GM12872 (cell line): ENCODE measurements at regions not wholly inside any gene's neighbourhood (a gene's known extent, or its start where the extent isn't known, plus 50 kb on each side); places are given as distances from the start of the nearest gene placed in this dataset.

Experiments used
- TF ChIP-seq, protein P1 (sequence below): IDR thresholded peaks from 3 replicates; pipeline ENCODE4 v1.5.1; 2011; ENCODE audit warnings: low read depth, mild to moderate bottlenecking, low read length, moderate library complexity; ENCODE audit not compliant: insufficient read depth

- TF ChIP-seq, protein P1, sequence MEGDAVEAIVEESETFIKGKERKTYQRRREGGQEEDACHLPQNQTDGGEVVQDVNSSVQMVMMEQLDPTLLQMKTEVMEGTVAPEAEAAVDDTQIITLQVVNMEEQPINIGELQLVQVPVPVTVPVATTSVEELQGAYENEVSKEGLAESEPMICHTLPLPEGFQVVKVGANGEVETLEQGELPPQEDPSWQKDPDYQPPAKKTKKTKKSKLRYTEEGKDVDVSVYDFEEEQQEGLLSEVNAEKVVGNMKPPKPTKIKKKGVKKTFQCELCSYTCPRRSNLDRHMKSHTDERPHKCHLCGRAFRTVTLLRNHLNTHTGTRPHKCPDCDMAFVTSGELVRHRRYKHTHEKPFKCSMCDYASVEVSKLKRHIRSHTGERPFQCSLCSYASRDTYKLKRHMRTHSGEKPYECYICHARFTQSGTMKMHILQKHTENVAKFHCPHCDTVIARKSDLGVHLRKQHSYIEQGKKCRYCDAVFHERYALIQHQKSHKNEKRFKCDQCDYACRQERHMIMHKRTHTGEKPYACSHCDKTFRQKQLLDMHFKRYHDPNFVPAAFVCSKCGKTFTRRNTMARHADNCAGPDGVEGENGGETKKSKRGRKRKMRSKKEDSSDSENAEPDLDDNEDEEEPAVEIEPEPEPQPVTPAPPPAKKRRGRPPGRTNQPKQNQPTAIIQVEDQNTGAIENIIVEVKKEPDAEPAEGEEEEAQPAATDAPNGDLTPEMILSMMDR, result no peak
These were observed 298.7 kb upstream of the ACVR2A start for GRCh38 chr2:147546109-147546508.

- TF ChIP-seq, protein P1, result no peak
These were observed 301.8 kb upstream of the ACVR2A start for GRCh38 chr2:147543056-147543455.

DNA sequence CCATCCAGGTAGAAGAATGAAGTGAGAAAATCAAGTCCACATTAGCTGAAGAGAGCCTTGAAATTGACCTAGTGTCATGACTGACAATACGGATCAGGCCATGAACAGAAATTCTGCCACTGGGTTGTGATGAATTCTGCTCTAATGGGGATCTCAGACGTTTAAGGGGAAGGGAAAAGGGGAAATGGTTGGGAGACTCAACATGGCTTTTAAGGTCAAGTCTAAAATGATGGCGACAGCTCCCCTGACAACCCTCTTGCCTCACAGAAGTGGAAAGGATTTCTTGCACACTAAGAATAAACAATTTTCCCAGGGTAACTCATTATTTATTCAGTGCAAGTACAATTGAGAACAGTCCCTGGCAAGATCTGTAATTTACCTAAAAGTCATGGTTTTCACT lies 302.5 kb upstream of the ACVR2A start:
- TF ChIP-seq, protein P1, result no peak

GRCh38 chr2:147541314-147541713 lies 303.5 kb upstream of the ACVR2A start:
- TF ChIP-seq, protein P1, result no peak

- TF ChIP-seq, protein P1, result no peak
These were observed 306.0 kb upstream of the ACVR2A start for GRCh38 chr2:147538821-147539220.

- TF ChIP-seq, protein P1, result no peak
These were observed 306.7 kb upstream of the ACVR2A start for GRCh38 chr2:147538088-147538487.

DNA sequence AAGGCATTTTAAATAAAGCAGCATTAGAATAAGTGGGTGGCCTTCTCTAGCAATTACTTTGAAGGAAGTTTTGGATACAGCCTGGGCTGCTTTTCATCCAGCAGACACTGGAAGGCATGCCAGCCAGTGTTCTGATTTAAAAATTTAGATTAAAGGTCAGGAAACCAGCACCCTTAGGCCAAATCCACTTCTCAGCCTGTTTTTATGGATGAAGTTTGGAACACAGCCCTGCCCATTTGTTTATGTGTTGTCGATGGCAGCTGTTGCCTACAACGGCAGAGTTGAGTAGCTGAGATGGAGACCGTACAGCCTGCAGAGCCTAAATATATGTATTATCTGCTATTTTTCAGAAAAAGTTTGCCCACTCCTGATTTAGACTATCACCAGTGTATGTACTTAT lies 313.6 kb upstream of the ACVR2A start:
- TF ChIP-seq, protein P1, result no peak

DNA sequence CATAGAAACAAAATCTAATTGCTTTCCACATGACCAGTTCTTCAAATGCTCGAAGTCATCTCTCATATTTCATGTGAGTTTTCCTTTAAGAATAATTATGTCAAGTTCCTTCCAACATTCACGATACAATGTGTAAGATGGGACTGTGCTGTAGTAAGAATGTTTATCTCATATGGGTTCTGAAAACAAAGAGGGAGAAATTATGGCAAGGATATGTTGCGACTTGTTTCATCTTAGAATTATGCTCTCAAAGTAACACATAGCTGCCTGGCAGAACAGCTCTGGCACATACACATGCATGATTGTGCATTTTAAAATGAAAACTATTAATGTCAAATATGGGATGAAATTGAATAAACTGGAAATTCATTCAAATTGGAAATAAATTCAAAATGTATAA lies 314.8 kb upstream of the ACVR2A start:
- TF ChIP-seq, protein P1, result no peak
